Panc1 (cell line): ENCODE measurements at regions not wholly inside any gene's neighbourhood (a gene's known extent, or its start where the extent isn't known, plus 50 kb on each side); places are given as distances from the start of the nearest gene placed in this dataset.

Source experiments
- ATAC-seq: fragments of 200-7000 bp; cut with Tn5 transposase; 2 replicates; pipeline ENCODE4 v1.9.1; 2020; ENCODE audit warnings: mild to moderate bottlenecking, moderate library complexity
- BruUV-seq: library from RNA; stranded (reverse); fragments of 400-500 nt; replicated peaks from 2 replicates; lab custom pipeline; 2021; lab: Mats Ljungman, UMichigan
- CTCF ChIA-PET: fragments of 300-600 bp; sonication (Branson Sonifier 250); formaldehyde crosslinking; loops from one replicate; lab custom pipeline; 2022; ENCODE audit warnings: antibody characterized with exemption; lab: Charles Lee
- POLR2A ChIA-PET: fragments of 300-600 bp; sonication (Branson Sonifier 250); formaldehyde crosslinking; loops from one replicate; lab custom pipeline; 2022; ENCODE audit warnings: antibody characterized with exemption; lab: Charles Lee
- DNase-seq: peaks from one replicate; pipeline ENCODE4 v3.0.0-alpha.2; 2010; ENCODE audit warnings: low read depth, low spot score
- H3K27ac ChIP-seq: 2 replicates; pipeline ENCODE4 v1.5.1; 2011; ENCODE audit warnings: mild to moderate bottlenecking, low read length, inconsistent platforms
- H3K27me3 ChIP-seq: fragments of 200-500 bp; sonication (Bioruptor generic); 2 replicates; pipeline ENCODE4 v1.6.0; 2014; ENCODE audit warnings: low read length, inconsistent platforms; ENCODE audit not compliant: control insufficient read depth, insufficient read depth
- H3K36me3 ChIP-seq: fragments of 200-500 bp; sonication (Bioruptor generic); 2 replicates; pipeline ENCODE4 v1.5.1; 2014; ENCODE audit warnings: inconsistent platforms, mild to moderate bottlenecking, low read length, moderate library complexity; ENCODE audit not compliant: control insufficient read depth, insufficient read depth
- H3K4me1 ChIP-seq: 2 replicates; pipeline ENCODE4 v1.5.1; 2011; ENCODE audit warnings: inconsistent platforms, mild to moderate bottlenecking, low read length, moderate library complexity; ENCODE audit not compliant: control insufficient read depth, insufficient read depth
- H3K4me3 ChIP-seq, 2 experiments: 2 replicates each; pipeline ENCODE4 v1.5.1; 2011 to 2012; ENCODE audit warnings: low read depth in 2 of 2, low read length in 2 of 2, mild to moderate bottlenecking in 2 of 2, inconsistent platforms in 1 of 2, moderate library complexity in 1 of 2
- H3K9me3 ChIP-seq: fragments of 200-500 bp; sonication (Bioruptor generic); 2 replicates; pipeline ENCODE4 v1.5.1; 2014; ENCODE audit warnings: low read depth, mild to moderate bottlenecking, inconsistent platforms, low read length, moderate library complexity; ENCODE audit not compliant: control insufficient read depth, insufficient read depth
- CTCF ChIP-seq: fragments of 450-650 bp; IDR thresholded peaks from 2 replicates; pipeline ENCODE4 v1.5.1; 2017; ENCODE audit warnings: mild to moderate bottlenecking
- POLR2AphosphoS5 ChIP-seq: IDR thresholded peaks from 2 replicates; pipeline ENCODE4 v1.6.1; 2012; ENCODE audit warnings: mild to moderate bottlenecking, low read depth, low read length, moderate library complexity
- SIN3A ChIP-seq: IDR thresholded peaks from 2 replicates; pipeline ENCODE4 v1.6.1; 2012; ENCODE audit warnings: low read depth, mild to moderate bottlenecking, low read length, moderate library complexity, borderline replicate concordance; ENCODE audit not compliant: insufficient read depth
- TCF7L2 ChIP-seq: IDR thresholded peaks from 2 replicates; pipeline ENCODE4 v1.6.1; 2011; ENCODE audit warnings: mild to moderate bottlenecking, low read depth, low read length, inconsistent platforms
- in situ Hi-C: cut with HindIII; loops from 2 replicates; pipeline ENCODE4 v1.10.0; 2016; ENCODE audit warnings: low sequenced_read_pairs, low pct_unique_long_range_greater_than_20kb
- intact Hi-C: fragments of 100-400 bp; cut with micrococcal nuclease; formaldehyde crosslinking; loops from one replicate; pipeline ENCODE4 v1.10.0; 2022; ENCODE audit not compliant: unreplicated experiment
- TF ChIP-seq, protein P1 (sequence below), 2 experiments: IDR thresholded peaks; 2 replicates each; pipeline ENCODE4 v1.6.1; 2011 to 2012; ENCODE audit warnings: low read depth in 2 of 2, control low read depth in 1 of 2, low read length in 1 of 2, mild to moderate bottlenecking in 1 of 2, moderate library complexity in 1 of 2; ENCODE audit not compliant: insufficient read depth in 1 of 2

DNA sequence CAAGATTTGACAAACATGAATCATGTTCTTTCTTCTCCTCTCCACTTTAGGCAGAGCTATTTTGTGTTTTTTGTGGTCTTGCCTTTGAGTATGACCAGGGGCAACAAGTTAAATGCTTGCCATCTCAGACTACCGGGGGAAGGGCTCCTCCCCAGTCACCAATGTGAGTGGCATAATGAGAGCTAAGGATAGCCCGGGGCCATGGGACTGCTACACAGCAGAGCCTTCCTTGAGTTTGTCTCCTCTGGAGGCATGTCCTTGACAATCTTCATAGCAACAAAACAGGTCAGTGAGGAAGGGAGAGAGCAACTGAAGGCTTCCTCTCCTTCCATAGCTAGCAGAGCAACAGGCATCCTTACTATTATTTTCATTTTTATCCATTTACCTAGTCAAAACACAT is 299.3 kb downstream of the ENC1 start:
- Histone ChIP-seq H3K4me3 (no peak overlapping the region), H3K9me3 (no peaks in the 10 kb centered on the region), H3K36me3 (no peaks in the 10 kb centered on the region), H3K27me3 (no peaks in the 10 kb centered on the region), H3K4me1 (no peaks in the 10 kb centered on the region), H3K27ac (no peak overlapping the region)
- ATAC-seq (no peak), DNase-seq (no peak)
- TF ChIP-seq CTCF (no peak), TCF7L2 (no peak), POLR2AphosphoS5 (no peak), SIN3A (no peak)
- TF ChIP-seq, protein P1, sequence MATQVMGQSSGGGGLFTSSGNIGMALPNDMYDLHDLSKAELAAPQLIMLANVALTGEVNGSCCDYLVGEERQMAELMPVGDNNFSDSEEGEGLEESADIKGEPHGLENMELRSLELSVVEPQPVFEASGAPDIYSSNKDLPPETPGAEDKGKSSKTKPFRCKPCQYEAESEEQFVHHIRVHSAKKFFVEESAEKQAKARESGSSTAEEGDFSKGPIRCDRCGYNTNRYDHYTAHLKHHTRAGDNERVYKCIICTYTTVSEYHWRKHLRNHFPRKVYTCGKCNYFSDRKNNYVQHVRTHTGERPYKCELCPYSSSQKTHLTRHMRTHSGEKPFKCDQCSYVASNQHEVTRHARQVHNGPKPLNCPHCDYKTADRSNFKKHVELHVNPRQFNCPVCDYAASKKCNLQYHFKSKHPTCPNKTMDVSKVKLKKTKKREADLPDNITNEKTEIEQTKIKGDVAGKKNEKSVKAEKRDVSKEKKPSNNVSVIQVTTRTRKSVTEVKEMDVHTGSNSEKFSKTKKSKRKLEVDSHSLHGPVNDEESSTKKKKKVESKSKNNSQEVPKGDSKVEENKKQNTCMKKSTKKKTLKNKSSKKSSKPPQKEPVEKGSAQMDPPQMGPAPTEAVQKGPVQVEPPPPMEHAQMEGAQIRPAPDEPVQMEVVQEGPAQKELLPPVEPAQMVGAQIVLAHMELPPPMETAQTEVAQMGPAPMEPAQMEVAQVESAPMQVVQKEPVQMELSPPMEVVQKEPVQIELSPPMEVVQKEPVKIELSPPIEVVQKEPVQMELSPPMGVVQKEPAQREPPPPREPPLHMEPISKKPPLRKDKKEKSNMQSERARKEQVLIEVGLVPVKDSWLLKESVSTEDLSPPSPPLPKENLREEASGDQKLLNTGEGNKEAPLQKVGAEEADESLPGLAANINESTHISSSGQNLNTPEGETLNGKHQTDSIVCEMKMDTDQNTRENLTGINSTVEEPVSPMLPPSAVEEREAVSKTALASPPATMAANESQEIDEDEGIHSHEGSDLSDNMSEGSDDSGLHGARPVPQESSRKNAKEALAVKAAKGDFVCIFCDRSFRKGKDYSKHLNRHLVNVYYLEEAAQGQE (IDR thresholded peaks at IDR 0.05; ENCODE audit: insufficient read depth in 1 of 2, low read depth in 2 of 2, low read length in 1 of 2) = no peak
- no TSS peak for BruUV-seq
- POLR2A ChIA-PET = no interaction called here
- in situ Hi-C loops = no loop called here
- intact Hi-C loops = no loop called here
- CTCF ChIA-PET = no interaction called here

DNA sequence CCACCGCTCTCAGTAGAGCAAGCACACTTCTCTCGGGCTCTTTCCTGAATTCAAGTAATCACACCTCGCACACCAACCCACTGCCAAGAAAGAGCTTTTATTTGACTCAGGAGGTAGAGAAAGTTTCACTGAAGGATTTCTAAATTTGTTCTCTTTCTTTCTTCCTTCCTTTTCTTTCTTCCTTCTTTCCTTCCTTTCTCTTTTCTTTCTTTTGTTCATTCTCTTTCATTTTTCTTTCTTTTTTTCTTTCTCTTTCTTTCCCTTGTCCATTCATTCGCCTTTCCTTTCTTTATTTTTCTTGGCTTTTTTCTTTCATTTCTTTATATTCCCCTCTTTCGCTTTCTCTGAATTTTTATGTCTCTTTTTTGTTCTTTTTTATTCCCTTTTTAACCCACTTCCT is 300.1 kb downstream of the ENC1 start:
- Histone ChIP-seq H3K27ac (no peak overlapping the region), H3K4me3 (no peak overlapping the region), H3K36me3 (no peaks in the 10 kb centered on the region), H3K9me3 (no peaks in the 10 kb centered on the region), H3K27me3 (no peaks in the 10 kb centered on the region), H3K4me1 (no peaks in the 10 kb centered on the region)
- in situ Hi-C loops (no loop called here), intact Hi-C loops (no loop called here)
- DNase-seq = no peak
- ChIA-PET POLR2A (no interaction called here), CTCF (no interaction called here)
- TF ChIP-seq CTCF (no peak), TCF7L2 (no peak), POLR2AphosphoS5 (no peak), SIN3A (no peak)
- TF ChIP-seq, protein P1 (IDR thresholded peaks at IDR 0.05; ENCODE audit: insufficient read depth in 1 of 2, low read depth in 2 of 2, low read length in 1 of 2) = no peak
- no peak for ATAC-seq
- no TSS peak for BruUV-seq
